K562 (cell line): ENCODE measurements at regions not wholly inside any gene's neighbourhood (a gene's known extent, or its start where the extent isn't known, plus 50 kb on each side); places are given as distances from the start of the nearest gene placed in this dataset.
"Not testable (repeated sequence)": the region's sequence is repeated elsewhere in the genome, so short reads cannot be mapped to it uniquely, and the experiment has no call there.

Experiments
- ATAC-seq: fragments of 200-7000 bp; cut with Tn5 transposase; 3 replicates; pipeline ENCODE4 v1.9.1; 2020; ENCODE audit warnings: moderate library complexity
- BruUV-seq: library from RNA; stranded (reverse); fragments of 400-500 nt; replicated peaks from 2 replicates; lab custom pipeline; 2021; lab: Mats Ljungman, UMichigan
- CTCF ChIA-PET: fragments of 300-600 bp; formaldehyde crosslinking; extraction: SDS; loops from one replicate; lab custom pipeline; 2021; ENCODE audit warnings: low intra/inter-chr PET ratio; lab: Yijun Ruan, JAX
- POLR2A ChIA-PET: fragments of 300-600, 350-650 bp; sonication (Branson Sonifier 250); formaldehyde crosslinking; extraction: SDS; loops from one replicate; lab custom pipeline; 2021; ENCODE audit warnings: antibody characterized with exemption, inconsistent platforms; lab: Yijun Ruan, JAX
- DNase-seq, 4 experiments: peaks; one replicate each; pipeline versions ENCODE4 v3.0.0 to v3.0.0-alpha.2; 2011 to 2018; ENCODE audit warnings: low spot score in 3 of 4, mixed read lengths in 3 of 4; ENCODE audit errors: extremely low read depth in 1 of 4
- FAIRE-seq: peaks from 2 replicates; lab custom pipeline; 2011; peaks lifted over from hg19 to GRCh38; lab: Jason Lieb, UNC
- H2AFZ ChIP-seq: 2 replicates; pipeline ENCODE4 v1.6.0; 2011; ENCODE audit warnings: low read depth, low read length, control low read depth, inconsistent platforms
- H3K27ac ChIP-seq: fragments of 200-600 bp; 3 replicates; pipeline ENCODE4 v1.8.0; 2011; ENCODE audit warnings: low read depth, mild to moderate bottlenecking, control low read depth, inconsistent platforms, low read length, moderate library complexity, mixed read lengths; ENCODE audit errors: extremely low read depth
- H3K27me3 ChIP-seq, 2 experiments: fragments of 300-600 bp in 1 of 2; 2 replicates in 1 of 2; 3 replicates in 1 of 2; pipeline versions ENCODE4 v1.6.0 to v1.8.0; 2011; ENCODE audit warnings: inconsistent platforms in 2 of 2, low read length in 2 of 2, mild to moderate bottlenecking in 1 of 2, mixed read lengths in 1 of 2, moderate library complexity in 1 of 2; ENCODE audit not compliant: control insufficient read depth in 2 of 2, insufficient read depth in 2 of 2
- H3K36me3 ChIP-seq: fragments of 300-600 bp; 3 replicates; pipeline ENCODE4 v1.8.0; 2011; ENCODE audit warnings: mild to moderate bottlenecking, low read length, inconsistent platforms; ENCODE audit not compliant: control insufficient read depth, insufficient read depth
- H3K4me1 ChIP-seq, 2 experiments: fragments of 200-600 bp in 1 of 2; replicated peaks in 1 of 2; 2 replicates in 1 of 2; 3 replicates in 1 of 2; pipeline versions ENCODE4 v1.5.1 to v1.8.0; 2011; ENCODE audit warnings: inconsistent platforms in 2 of 2, low read length in 2 of 2, mild to moderate bottlenecking in 1 of 2, mixed read lengths in 1 of 2, moderate library complexity in 1 of 2; ENCODE audit not compliant: control insufficient read depth in 2 of 2, insufficient read depth in 2 of 2
- H3K4me2 ChIP-seq: 2 replicates; pipeline ENCODE4 v1.6.1; 2011; ENCODE audit warnings: low read length, control low read depth, inconsistent platforms, mixed read lengths; ENCODE audit not compliant: insufficient read depth
- H3K4me3 ChIP-seq: fragments of 200-600 bp; sonication (generic), shearing (Covaris generic); 2 replicates; pipeline ENCODE4 v1.5.1; 2016; ENCODE audit warnings: control low read depth, inconsistent platforms
- H3K79me2 ChIP-seq: fragments of 200-600 bp; 3 replicates; pipeline ENCODE4 v1.8.0; 2011; ENCODE audit warnings: low read length, inconsistent platforms; ENCODE audit not compliant: control insufficient read depth, insufficient read depth
- H3K9ac ChIP-seq, 2 experiments: 2 replicates each; pipeline versions ENCODE4 v1.6.0 to v1.6.1; 2011; ENCODE audit warnings: low read depth in 2 of 2, low read length in 2 of 2, control low read depth in 1 of 2, inconsistent platforms in 1 of 2, mild to moderate bottlenecking in 1 of 2, mixed read lengths in 1 of 2; ENCODE audit not compliant: insufficient read depth in 1 of 2
- H3K9me1 ChIP-seq: one replicate; pipeline ENCODE4 v1.6.0; 2011; ENCODE audit warnings: inconsistent platforms, mild to moderate bottlenecking, low read length, moderate library complexity; ENCODE audit not compliant: control insufficient read depth, insufficient read depth
- H3K9me3 ChIP-seq: replicated peaks from 2 replicates; pipeline ENCODE4 v1.5.1; 2011; ENCODE audit warnings: low read depth, low read length, inconsistent platforms; ENCODE audit not compliant: control insufficient read depth, insufficient read depth
- H4K20me1 ChIP-seq: replicated peaks from 2 replicates; pipeline ENCODE4 v1.6.1; 2011; ENCODE audit warnings: low read length, inconsistent platforms, mixed read lengths; ENCODE audit not compliant: control insufficient read depth, insufficient read depth
- WGBS: fragments of 100-300 bp; shearing (Covaris generic); methylation state at CpG from one replicate; pipeline ENCODE4 v1.1.6; 2016; ENCODE audit warnings: low coverage, mixed read lengths; ENCODE audit not compliant: insufficient coverage; ENCODE audit errors: missing lambda C conversion rate; 5-methylcytosine and 5-hydroxymethylcytosine counted together
- in situ Hi-C: fragments of 300-500 bp; cut with MboI; formaldehyde crosslinking; loops from 4 replicates; pipeline ENCODE4 v1.15.0; 2018; ENCODE audit warnings: inconsistent platforms, mixed read lengths
- intact Hi-C: fragments of 100-400 bp; cut with micrococcal nuclease; formaldehyde crosslinking; loops from 2 replicates; pipeline ENCODE4 v1.14.2; 2022

- DNase-seq, H3K27ac ChIP-seq, FAIRE-seq, ATAC-seq, H4K20me1 ChIP-seq, H3K9ac ChIP-seq, POLR2A ChIA-PET, in situ Hi-C loops, CTCF ChIA-PET, H3K79me2 ChIP-seq, H3K4me3 ChIP-seq, H3K9me3 ChIP-seq, H3K9me1 ChIP-seq, H3K4me2 ChIP-seq, BruUV-seq, H2AFZ ChIP-seq, H3K36me3 ChIP-seq, intact Hi-C loops, H3K27me3 ChIP-seq, H3K4me1 ChIP-seq: not testable (repeated sequence)
- WGBS, result 0% methylated on average over 1 of the region's 1 CpG
These were observed 448.0 kb downstream of the TMEM232 start for GRCh38 chr5:110278449-110278848.

GRCh38 chr5:110284121-110284520 lies 442.4 kb downstream of the TMEM232 start:
- ATAC-seq, H3K4me3 ChIP-seq, H3K79me2 ChIP-seq, in situ Hi-C loops, H3K9me1 ChIP-seq, BruUV-seq, DNase-seq, H3K27ac ChIP-seq, H3K36me3 ChIP-seq, CTCF ChIA-PET, H4K20me1 ChIP-seq, H3K9me3 ChIP-seq, H2AFZ ChIP-seq, FAIRE-seq, H3K4me2 ChIP-seq, intact Hi-C loops, H3K9ac ChIP-seq, H3K27me3 ChIP-seq, POLR2A ChIA-PET, H3K4me1 ChIP-seq: not testable (repeated sequence)
- WGBS, result 0% methylated on average over 8 of the region's 8 CpGs
